GM12874 (cell line): ENCODE measurements at regions not wholly inside any gene's neighbourhood (a gene's known extent, or its start where the extent isn't known, plus 50 kb on each side); places are given as distances from the start of the nearest gene placed in this dataset.

ENCODE experiments used
- TF ChIP-seq, protein P1 (sequence below): IDR thresholded peaks from 2 replicates; pipeline ENCODE4 v1.5.1; 2011; ENCODE audit warnings: low read depth, mild to moderate bottlenecking, control low read depth, low read length, moderate library complexity; ENCODE audit not compliant: insufficient read depth

DNA sequence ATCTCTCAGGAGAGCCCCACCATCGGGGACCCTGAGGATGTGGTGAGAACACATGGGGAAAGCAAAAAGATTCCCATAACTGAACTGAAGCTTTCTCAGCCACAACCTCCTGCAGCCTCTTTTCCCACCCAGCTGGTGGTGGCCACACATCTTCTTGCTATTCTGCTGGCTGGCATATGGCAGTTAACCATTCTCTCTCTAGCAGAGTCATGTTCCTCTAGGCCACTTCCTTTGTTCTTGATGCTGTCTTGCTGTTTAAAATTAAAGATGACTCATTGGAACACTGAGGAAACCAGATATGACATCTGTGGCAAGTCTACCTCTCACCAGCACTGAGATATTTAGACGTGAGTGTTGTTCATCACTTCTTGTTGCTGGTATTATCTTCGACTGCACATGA, 180.3 kb upstream of the ROBO2 start:
- TF ChIP-seq, protein P1, sequence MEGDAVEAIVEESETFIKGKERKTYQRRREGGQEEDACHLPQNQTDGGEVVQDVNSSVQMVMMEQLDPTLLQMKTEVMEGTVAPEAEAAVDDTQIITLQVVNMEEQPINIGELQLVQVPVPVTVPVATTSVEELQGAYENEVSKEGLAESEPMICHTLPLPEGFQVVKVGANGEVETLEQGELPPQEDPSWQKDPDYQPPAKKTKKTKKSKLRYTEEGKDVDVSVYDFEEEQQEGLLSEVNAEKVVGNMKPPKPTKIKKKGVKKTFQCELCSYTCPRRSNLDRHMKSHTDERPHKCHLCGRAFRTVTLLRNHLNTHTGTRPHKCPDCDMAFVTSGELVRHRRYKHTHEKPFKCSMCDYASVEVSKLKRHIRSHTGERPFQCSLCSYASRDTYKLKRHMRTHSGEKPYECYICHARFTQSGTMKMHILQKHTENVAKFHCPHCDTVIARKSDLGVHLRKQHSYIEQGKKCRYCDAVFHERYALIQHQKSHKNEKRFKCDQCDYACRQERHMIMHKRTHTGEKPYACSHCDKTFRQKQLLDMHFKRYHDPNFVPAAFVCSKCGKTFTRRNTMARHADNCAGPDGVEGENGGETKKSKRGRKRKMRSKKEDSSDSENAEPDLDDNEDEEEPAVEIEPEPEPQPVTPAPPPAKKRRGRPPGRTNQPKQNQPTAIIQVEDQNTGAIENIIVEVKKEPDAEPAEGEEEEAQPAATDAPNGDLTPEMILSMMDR, result no peak

GRCh38 chr3:76864355-76864754, 175.5 kb upstream of the ROBO2 start:
- TF ChIP-seq, protein P1, result no peak

DNA sequence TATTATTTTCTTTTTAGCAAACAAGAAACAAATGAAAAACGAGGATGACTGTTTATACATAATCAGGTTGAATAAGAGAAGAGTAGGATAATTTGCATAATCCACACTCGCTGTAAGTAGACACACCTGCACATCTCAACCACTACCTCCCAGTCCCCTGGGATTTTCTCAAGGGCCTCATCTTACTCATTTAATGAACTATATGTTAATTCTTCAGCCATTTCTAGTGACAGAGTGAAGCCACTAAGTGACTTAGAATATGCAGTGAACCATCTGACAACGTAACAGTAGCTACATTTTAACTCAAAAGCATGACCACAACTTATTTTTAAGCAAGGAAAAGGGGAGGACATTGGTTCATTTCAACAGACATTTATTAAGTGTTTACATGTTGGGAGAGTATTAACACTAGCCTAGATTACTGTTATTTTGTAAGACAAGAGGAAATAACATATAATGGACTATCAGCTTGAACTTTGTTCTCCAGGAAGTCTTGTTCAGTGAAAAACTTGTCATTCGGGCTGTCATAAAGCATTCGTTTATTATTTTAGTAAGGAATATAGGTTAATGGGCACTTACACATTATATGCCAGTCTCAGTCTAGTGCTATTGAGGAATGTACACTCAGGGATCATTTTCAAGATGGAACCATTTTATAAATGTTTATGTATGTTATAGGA, 173.0 kb upstream of the ROBO2 start:
- TF ChIP-seq, protein P1, result no peak

- TF ChIP-seq, protein P1, result no peak
Measured at GRCh38 chr3:76869726-76870384, 170.0 kb upstream of the ROBO2 start.

DNA sequence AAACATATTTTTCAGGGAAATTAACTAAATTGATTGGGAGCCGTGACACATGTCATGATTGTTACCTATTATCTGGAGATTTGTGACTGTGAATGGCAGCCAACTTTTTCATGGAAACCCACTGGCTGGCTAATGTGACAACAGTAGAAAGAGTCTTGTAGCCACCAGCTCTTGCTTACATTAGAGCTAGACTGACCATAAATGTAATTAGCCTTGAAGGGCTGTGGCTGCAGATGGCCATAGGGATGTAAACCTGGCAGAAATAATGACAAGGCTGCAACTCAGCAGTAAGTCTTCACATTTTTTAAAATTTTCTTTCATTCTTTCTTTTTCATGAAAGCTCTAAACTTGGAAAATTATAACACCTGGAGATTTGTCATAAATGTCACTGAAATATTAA, 168.2 kb upstream of the ROBO2 start:
- TF ChIP-seq, protein P1, result no peak

GRCh38 chr3:76872999-76873398, 166.9 kb upstream of the ROBO2 start:
- TF ChIP-seq, protein P1, result no peak

DNA sequence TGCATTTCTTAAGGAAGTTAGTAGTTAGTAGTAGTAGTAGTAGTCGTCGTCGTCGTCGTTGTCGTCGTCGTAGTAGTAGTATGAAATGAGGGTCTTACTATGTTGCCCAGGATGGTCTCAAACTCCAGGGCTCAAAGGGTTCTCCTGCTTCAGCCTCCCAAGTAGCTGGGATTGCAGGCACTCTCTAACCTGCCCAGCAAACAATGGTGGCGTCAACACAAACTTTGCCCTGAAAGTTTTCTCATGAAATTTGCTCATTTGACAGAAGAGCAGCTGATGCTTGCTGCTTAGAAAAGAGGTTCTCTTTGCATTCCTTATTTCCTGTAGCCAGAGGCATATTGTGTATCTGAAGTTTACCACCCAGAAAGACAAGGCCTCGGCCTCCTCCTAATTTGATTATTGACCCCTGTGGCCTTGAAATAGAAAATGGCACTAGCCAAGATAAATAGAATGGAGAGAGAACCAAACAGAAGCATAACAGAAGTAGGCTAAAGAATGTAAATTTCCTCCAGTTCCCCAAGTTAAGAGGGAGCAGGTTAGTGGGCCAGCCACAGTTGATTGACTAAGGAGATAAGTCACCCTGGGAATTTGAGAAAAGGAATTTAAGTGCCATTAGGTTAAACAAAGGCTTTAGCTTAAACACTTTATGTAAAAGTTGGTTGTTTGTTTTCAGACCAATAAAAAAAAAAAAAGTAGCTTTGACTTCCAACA, 166.2 kb upstream of the ROBO2 start:
- TF ChIP-seq, protein P1, result no peak
